ENCODE measurements at regions not wholly inside any gene's neighbourhood (a gene's known extent, or its start where the extent isn't known, plus 50 kb on each side); places are given as distances from the start of the nearest gene placed in this dataset.

GRCh38 chr6:113522376-113522775 is 334.8 kb upstream of the MARCKS start:
- Mint-ChIP-seq H3K4me3 (no peak overlapping the region), H3K36me3 (ENCODE audit: low read depth) (no peaks in the 10 kb centered on the region), H3K27me3 (ENCODE audit: low read depth) (no peaks in the 10 kb centered on the region), H3K4me1 (ENCODE audit: low read depth) (no peaks in the 10 kb centered on the region), H3K9me3 (no peaks in the 10 kb centered on the region), H3K27ac (no peak overlapping the region)

GRCh38 chr6:113524826-113525225 is 332.3 kb upstream of the MARCKS start:
- Mint-ChIP-seq H3K27me3 (ENCODE audit: low read depth) (no peaks in the 10 kb centered on the region), H3K27ac (no peak overlapping the region), H3K36me3 (ENCODE audit: low read depth) (no peaks in the 10 kb centered on the region), H3K9me3 (no peaks in the 10 kb centered on the region), H3K4me3 (no peak overlapping the region), H3K4me1 (ENCODE audit: low read depth) (no peaks in the 10 kb centered on the region)

GRCh38 chr6:113526553-113526952 is 330.6 kb upstream of the MARCKS start:
- Mint-ChIP-seq H3K9me3 (no peaks in the 10 kb centered on the region), H3K4me1 (ENCODE audit: low read depth) (no peaks in the 10 kb centered on the region), H3K36me3 (ENCODE audit: low read depth) (no peaks in the 10 kb centered on the region), H3K4me3 (no peak overlapping the region), H3K27ac (no peak overlapping the region), H3K27me3 (ENCODE audit: low read depth) (no peaks in the 10 kb centered on the region)

- Mint-ChIP-seq H3K27ac (no peak overlapping the region), H3K36me3 (ENCODE audit: low read depth) (no peaks in the 10 kb centered on the region), H3K27me3 (ENCODE audit: low read depth) (no peaks in the 10 kb centered on the region), H3K4me1 (ENCODE audit: low read depth) (no peaks in the 10 kb centered on the region), H3K4me3 (no peak overlapping the region), H3K9me3 (no peaks in the 10 kb centered on the region)
These were observed 330.1 kb upstream of the MARCKS start for GRCh38 chr6:113526995-113527394.

GRCh38 chr6:113528111-113528510 is 329.0 kb upstream of the MARCKS start:
- Mint-ChIP-seq H3K4me1 (ENCODE audit: low read depth) (no peaks in the 10 kb centered on the region), H3K27ac (no peak overlapping the region), H3K27me3 (ENCODE audit: low read depth) (no peaks in the 10 kb centered on the region)

GRCh38 chr6:113529196-113529595 is 327.9 kb upstream of the MARCKS start:
- Mint-ChIP-seq H3K9me3 (no peaks in the 10 kb centered on the region), H3K4me3 (no peak overlapping the region), H3K27ac (no peak overlapping the region), H3K27me3 (ENCODE audit: low read depth) (no peaks in the 10 kb centered on the region), H3K36me3 (ENCODE audit: low read depth) (no peaks in the 10 kb centered on the region), H3K4me1 (ENCODE audit: low read depth) (no peaks in the 10 kb centered on the region)

More at GRCh38 chr6:113528111-113528510, 329.0 kb upstream of the MARCKS start:
- no peaks in the 10 kb centered on the region for H3K36me3 Mint-ChIP-seq (ENCODE audit: low read depth)
- H3K9me3 Mint-ChIP-seq = no peaks in the 10 kb centered on the region
- no peak overlapping the region for H3K4me3 Mint-ChIP-seq

- no peaks in the 10 kb centered on the region for H3K4me1 Mint-ChIP-seq (ENCODE audit: low read depth)
- no peak overlapping the region for H3K27ac Mint-ChIP-seq
- H3K4me3 Mint-ChIP-seq = no peak overlapping the region
- H3K27me3 Mint-ChIP-seq (ENCODE audit: low read depth) = no peaks in the 10 kb centered on the region
- H3K36me3 Mint-ChIP-seq (ENCODE audit: low read depth) = no peaks in the 10 kb centered on the region
- H3K9me3 Mint-ChIP-seq = no peaks in the 10 kb centered on the region
These were observed 327.3 kb upstream of the MARCKS start for GRCh38 chr6:113529879-113530278.

- Mint-ChIP-seq H3K4me3 (no peak overlapping the region), H3K4me1 (ENCODE audit: low read depth) (no peaks in the 10 kb centered on the region), H3K9me3 (no peaks in the 10 kb centered on the region), H3K27ac (no peak overlapping the region), H3K27me3 (ENCODE audit: low read depth) (no peaks in the 10 kb centered on the region), H3K36me3 (ENCODE audit: low read depth) (no peaks in the 10 kb centered on the region)
These were observed 326.4 kb upstream of the MARCKS start for GRCh38 chr6:113530769-113531168.

- Mint-ChIP-seq H3K4me1 (ENCODE audit: low read depth) (no peaks in the 10 kb centered on the region), H3K4me3 (no peak overlapping the region), H3K27ac (no peak overlapping the region), H3K36me3 (ENCODE audit: low read depth) (no peaks in the 10 kb centered on the region), H3K27me3 (ENCODE audit: low read depth) (no peaks in the 10 kb centered on the region), H3K9me3 (no peaks in the 10 kb centered on the region)
These were observed 317.9 kb upstream of the MARCKS start for GRCh38 chr6:113539202-113539601.

GRCh38 chr6:113539623-113540022 is 317.5 kb upstream of the MARCKS start:
- no peaks in the 10 kb centered on the region for H3K4me1 Mint-ChIP-seq (ENCODE audit: low read depth)
- H3K36me3 Mint-ChIP-seq (ENCODE audit: low read depth) = no peaks in the 10 kb centered on the region
- H3K9me3 Mint-ChIP-seq = no peaks in the 10 kb centered on the region
- H3K27me3 Mint-ChIP-seq (ENCODE audit: low read depth) = no peaks in the 10 kb centered on the region
- H3K27ac Mint-ChIP-seq = no peak overlapping the region
- no peak overlapping the region for H3K4me3 Mint-ChIP-seq

GRCh38 chr6:113540466-113540865 is 316.7 kb upstream of the MARCKS start:
- H3K9me3 Mint-ChIP-seq = no peaks in the 10 kb centered on the region
- no peak overlapping the region for H3K27ac Mint-ChIP-seq
- H3K4me1 Mint-ChIP-seq (ENCODE audit: low read depth) = no peaks in the 10 kb centered on the region
- no peaks in the 10 kb centered on the region for H3K36me3 Mint-ChIP-seq (ENCODE audit: low read depth)
- no peaks in the 10 kb centered on the region for H3K27me3 Mint-ChIP-seq (ENCODE audit: low read depth)
- H3K4me3 Mint-ChIP-seq = no peak overlapping the region

- H3K9me3 Mint-ChIP-seq = peaks cover 6% of the 10 kb centered on the region
- H3K4me3 Mint-ChIP-seq = no peak overlapping the region
- no peaks in the 10 kb centered on the region for H3K4me1 Mint-ChIP-seq (ENCODE audit: low read depth)
- H3K27me3 Mint-ChIP-seq (ENCODE audit: low read depth) = no peaks in the 10 kb centered on the region
- no peak overlapping the region for H3K27ac Mint-ChIP-seq
- H3K36me3 Mint-ChIP-seq (ENCODE audit: low read depth) = no peaks in the 10 kb centered on the region
These were observed 306.0 kb upstream of the MARCKS start for GRCh38 chr6:113551168-113551567.

- Mint-ChIP-seq H3K4me3 (no peak overlapping the region), H3K4me1 (ENCODE audit: low read depth) (no peaks in the 10 kb centered on the region), H3K9me3 (no peaks in the 10 kb centered on the region), H3K36me3 (ENCODE audit: low read depth) (no peaks in the 10 kb centered on the region), H3K27me3 (ENCODE audit: low read depth) (no peaks in the 10 kb centered on the region), H3K27ac (no peak overlapping the region)
These were observed 300.4 kb upstream of the MARCKS start for GRCh38 chr6:113556775-113557174.

GRCh38 chr6:113558431-113558830 is 298.7 kb upstream of the MARCKS start:
- Mint-ChIP-seq H3K4me1 (ENCODE audit: low read depth) (no peaks in the 10 kb centered on the region), H3K27me3 (ENCODE audit: low read depth) (no peaks in the 10 kb centered on the region)

GRCh38 chr6:113558966-113559365 is 298.2 kb upstream of the MARCKS start:
- H3K9me3 Mint-ChIP-seq = no peaks in the 10 kb centered on the region
- H3K4me3 Mint-ChIP-seq = no peak overlapping the region
- no peaks in the 10 kb centered on the region for H3K27me3 Mint-ChIP-seq (ENCODE audit: low read depth)
- no peaks in the 10 kb centered on the region for H3K4me1 Mint-ChIP-seq (ENCODE audit: low read depth)
- H3K27ac Mint-ChIP-seq = no peak overlapping the region
- H3K36me3 Mint-ChIP-seq (ENCODE audit: low read depth) = no peaks in the 10 kb centered on the region

More at GRCh38 chr6:113558431-113558830, 298.7 kb upstream of the MARCKS start:
- Mint-ChIP-seq H3K36me3 (ENCODE audit: low read depth) (no peaks in the 10 kb centered on the region), H3K4me3 (no peak overlapping the region), H3K27ac (no peak overlapping the region), H3K9me3 (no peaks in the 10 kb centered on the region)

GRCh38 chr6:113560376-113560775 is 296.8 kb upstream of the MARCKS start:
- Mint-ChIP-seq H3K4me1 (ENCODE audit: low read depth) (no peaks in the 10 kb centered on the region), H3K9me3 (no peaks in the 10 kb centered on the region), H3K27ac (no peak overlapping the region), H3K27me3 (ENCODE audit: low read depth) (no peaks in the 10 kb centered on the region), H3K36me3 (ENCODE audit: low read depth) (no peaks in the 10 kb centered on the region), H3K4me3 (no peak overlapping the region)

Data from T-helper 1 cell treated with Interleukin-12 subunit alpha and Interleukin-12 subunit beta and Interleukin-4 antibody, amounts not matched to agents 30 μg/mL and 1 μg/mL, for 36 hours (primary cell).